GM21825 (cell line): ENCODE measurements at regions not wholly inside any gene's neighbourhood (a gene's known extent, or its start where the extent isn't known, plus 50 kb on each side); places are given as distances from the start of the nearest gene placed in this dataset.
A peak's percentile ranks its signal among the peaks of the same experiment; 100 is the strongest.

ENCODE experiments used
- ATAC-seq: cut with Tn5 transposase; IDR thresholded peaks from one replicate; pipeline ENCODE4 v1.9.1; 2021; ENCODE audit warnings: mild to moderate bottlenecking, moderate library complexity; ENCODE audit not compliant: unreplicated experiment

GRCh38 chr10:6781133-6781770, 201.2 kb upstream of the PRKCQ start:
- peak; percentile 74 for ATAC-seq

GRCh38 chr10:6780008-6780677, 200.1 kb upstream of the PRKCQ start:
- no peak for ATAC-seq

GRCh38 chr10:6778992-6779701, 199.1 kb upstream of the PRKCQ start:
- no peak for ATAC-seq

- ATAC-seq, result no peak
Measured at GRCh38 chr10:6776170-6776569, 196.1 kb upstream of the PRKCQ start.

- ATAC-seq, result no peak
Measured at GRCh38 chr10:6774406-6774805, 194.3 kb upstream of the PRKCQ start.

- no peak for ATAC-seq
Measured at GRCh38 chr10:6771331-6771730, 191.3 kb upstream of the PRKCQ start.

- ATAC-seq, result no peak
Measured at GRCh38 chr10:6770846-6771245, 190.8 kb upstream of the PRKCQ start.

- no peak for ATAC-seq
Measured at GRCh38 chr10:6769704-6770417, 189.8 kb upstream of the PRKCQ start.

GRCh38 chr10:6766131-6766801, 186.2 kb upstream of the PRKCQ start:
- no peak for ATAC-seq

GRCh38 chr10:6763423-6763822, 183.3 kb upstream of the PRKCQ start:
- ATAC-seq, result no peak

- no peak for ATAC-seq
Measured at GRCh38 chr10:6763001-6763400, 182.9 kb upstream of the PRKCQ start.

- ATAC-seq, result no peak
Measured at GRCh38 chr10:6759961-6760360, 179.9 kb upstream of the PRKCQ start.

GRCh38 chr10:6757158-6757557, 177.1 kb upstream of the PRKCQ start:
- ATAC-seq, result no peak

- ATAC-seq, result no peak
Measured at GRCh38 chr10:6756716-6757115, 176.6 kb upstream of the PRKCQ start.

GRCh38 chr10:6755781-6756460, 175.8 kb upstream of the PRKCQ start:
- ATAC-seq, result no peak

GRCh38 chr10:6753644-6754043, 173.6 kb upstream of the PRKCQ start:
- no peak for ATAC-seq

- ATAC-seq, result no peak
Measured at GRCh38 chr10:6751363-6751762, 171.3 kb upstream of the PRKCQ start.

- ATAC-seq, result no peak
Measured at GRCh38 chr10:6748981-6749635, 169.0 kb upstream of the PRKCQ start.

GRCh38 chr10:6748029-6748428, 168.0 kb upstream of the PRKCQ start:
- ATAC-seq, result no peak

GRCh38 chr10:6746782-6747181, 166.7 kb upstream of the PRKCQ start:
- no peak for ATAC-seq
